ENCODE measurements at regions not wholly inside any gene's neighbourhood (a gene's known extent, or its start where the extent isn't known, plus 50 kb on each side); places are given as distances from the start of the nearest gene placed in this dataset.

DNA sequence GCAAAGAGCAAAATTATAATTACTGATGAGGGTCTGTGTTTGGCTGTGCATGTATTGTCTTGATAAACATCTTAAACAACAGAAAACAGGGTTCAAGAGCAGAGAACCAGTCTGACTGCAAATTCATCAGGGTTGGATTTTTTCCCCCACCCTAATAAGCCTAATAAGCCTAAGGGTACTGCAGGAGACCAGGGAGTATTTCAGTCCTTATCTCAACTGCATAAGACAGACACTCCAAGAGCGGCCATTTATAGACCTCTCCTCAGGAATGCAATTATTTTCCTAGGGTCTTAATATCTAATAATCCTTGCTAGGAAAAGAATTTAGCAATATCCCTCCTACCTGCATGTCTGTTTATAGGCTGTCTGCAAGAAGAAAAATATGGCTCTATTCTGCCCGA is 2011.5 kb upstream of the PCDH20 start:
- TF ChIP-seq, protein P1, sequence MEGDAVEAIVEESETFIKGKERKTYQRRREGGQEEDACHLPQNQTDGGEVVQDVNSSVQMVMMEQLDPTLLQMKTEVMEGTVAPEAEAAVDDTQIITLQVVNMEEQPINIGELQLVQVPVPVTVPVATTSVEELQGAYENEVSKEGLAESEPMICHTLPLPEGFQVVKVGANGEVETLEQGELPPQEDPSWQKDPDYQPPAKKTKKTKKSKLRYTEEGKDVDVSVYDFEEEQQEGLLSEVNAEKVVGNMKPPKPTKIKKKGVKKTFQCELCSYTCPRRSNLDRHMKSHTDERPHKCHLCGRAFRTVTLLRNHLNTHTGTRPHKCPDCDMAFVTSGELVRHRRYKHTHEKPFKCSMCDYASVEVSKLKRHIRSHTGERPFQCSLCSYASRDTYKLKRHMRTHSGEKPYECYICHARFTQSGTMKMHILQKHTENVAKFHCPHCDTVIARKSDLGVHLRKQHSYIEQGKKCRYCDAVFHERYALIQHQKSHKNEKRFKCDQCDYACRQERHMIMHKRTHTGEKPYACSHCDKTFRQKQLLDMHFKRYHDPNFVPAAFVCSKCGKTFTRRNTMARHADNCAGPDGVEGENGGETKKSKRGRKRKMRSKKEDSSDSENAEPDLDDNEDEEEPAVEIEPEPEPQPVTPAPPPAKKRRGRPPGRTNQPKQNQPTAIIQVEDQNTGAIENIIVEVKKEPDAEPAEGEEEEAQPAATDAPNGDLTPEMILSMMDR (IDR thresholded peaks at IDR 0.05; ENCODE audit: low read depth, low read length): no peak
- no peak for TF ChIP-seq EZH2phosphoT487 (IDR thresholded peaks at IDR 0.05; ENCODE audit: low read depth)
